Keratinocyte (primary cell): ENCODE measurements at regions not wholly inside any gene's neighbourhood (a gene's known extent, or its start where the extent isn't known, plus 50 kb on each side); places are given as distances from the start of the nearest gene placed in this dataset.

Experiments
- DNase-seq: peaks from one replicate; pipeline ENCODE4 v3.0.0-alpha.2; 2011; ENCODE audit warnings: low read depth, missing footprints, low spot score
- FAIRE-seq: peaks from 2 replicates; lab custom pipeline; 2011; peaks lifted over from hg19 to GRCh38; lab: Jason Lieb, UNC
- H2AFZ ChIP-seq: 2 replicates; pipeline ENCODE4 v1.6.0; 2012; ENCODE audit warnings: low read length, control low read depth, inconsistent platforms; ENCODE audit not compliant: control insufficient read depth
- H3K27ac ChIP-seq: 2 replicates; pipeline ENCODE4 v1.5.1; 2011; ENCODE audit warnings: low read length; ENCODE audit not compliant: control insufficient read depth, insufficient read depth
- H3K27me3 ChIP-seq: 3 replicates; pipeline ENCODE4 v1.6.0; 2011; ENCODE audit warnings: low read length; ENCODE audit not compliant: control insufficient read depth, insufficient read depth; ENCODE audit errors: extremely low read depth
- H3K36me3 ChIP-seq, 2 experiments: 2 replicates in 1 of 2; 3 replicates in 1 of 2; pipeline ENCODE4 v1.5.1; 2011; ENCODE audit warnings: low read length in 2 of 2, mild to moderate bottlenecking in 1 of 2; ENCODE audit not compliant: control insufficient read depth in 2 of 2, insufficient read depth in 2 of 2; ENCODE audit errors: extremely low read depth in 1 of 2
- H3K4me1 ChIP-seq: 3 replicates; pipeline ENCODE4 v1.5.1; 2011; ENCODE audit warnings: low read length; ENCODE audit not compliant: control insufficient read depth, insufficient read depth; ENCODE audit errors: extremely low read depth
- H3K4me2 ChIP-seq: 3 replicates; pipeline ENCODE4 v1.6.0; 2011; ENCODE audit warnings: low read depth, low read length; ENCODE audit not compliant: control insufficient read depth, insufficient read depth; ENCODE audit errors: extremely low read depth
- H3K4me3 ChIP-seq, 3 experiments: fragments of 200-600 bp in 1 of 3; sonication (generic) in 1 of 3; 2 replicates in 2 of 3; 3 replicates in 1 of 3; pipeline ENCODE4 v1.5.1; 2011 to 2016; ENCODE audit warnings: low read length in 3 of 3, mild to moderate bottlenecking in 3 of 3, control low read depth in 2 of 3, inconsistent platforms in 1 of 3, low read depth in 1 of 3, mixed read lengths in 1 of 3, mixed run types in 1 of 3, moderate library complexity in 1 of 3; ENCODE audit not compliant: control insufficient read depth in 2 of 3, insufficient read depth in 2 of 3; ENCODE audit errors: extremely low read depth in 1 of 3
- H3K79me2 ChIP-seq: 2 replicates; pipeline ENCODE4 v1.6.0; 2012; ENCODE audit warnings: low read length; ENCODE audit not compliant: control insufficient read depth, insufficient read depth
- H3K9ac ChIP-seq: 3 replicates; pipeline ENCODE4 v1.6.0; 2011; ENCODE audit warnings: low read length; ENCODE audit not compliant: control insufficient read depth, insufficient read depth; ENCODE audit errors: extremely low read depth
- H3K9me1 ChIP-seq: 3 replicates; pipeline ENCODE4 v1.6.0; 2011; ENCODE audit warnings: low read length; ENCODE audit not compliant: control insufficient read depth, insufficient read depth; ENCODE audit errors: extremely low read depth
- H3K9me3 ChIP-seq: 2 replicates; pipeline ENCODE4 v1.5.1; 2012; ENCODE audit warnings: low read depth, low read length; ENCODE audit not compliant: control insufficient read depth
- H4K20me1 ChIP-seq: 3 replicates; pipeline ENCODE4 v1.6.0; 2011; ENCODE audit warnings: low read length; ENCODE audit not compliant: control insufficient read depth, insufficient read depth; ENCODE audit errors: extremely low read depth
- CTCF ChIP-seq, 3 experiments: IDR thresholded peaks in 1 of 3; conservative IDR thresholded peaks in 1 of 3; optimal IDR thresholded peaks in 1 of 3; 2 replicates in 2 of 3; 3 replicates in 1 of 3; pipeline versions ENCODE3 to v1.5.1; 2011; ENCODE audit warnings: low read length in 3 of 3, mild to moderate bottlenecking in 3 of 3, moderate library complexity in 2 of 3, control low read depth in 1 of 3, inconsistent platforms in 1 of 3; ENCODE audit not compliant: insufficient read depth in 2 of 3; ENCODE audit errors: extremely low read depth in 1 of 3
- EZH2 ChIP-seq: IDR thresholded peaks from one replicate; pipeline ENCODE4 v1.6.1; 2012; ENCODE audit warnings: inconsistent platforms, mild to moderate bottlenecking, low read length, moderate library complexity
- dilution Hi-C: fragments of 300-500 bp; cut with MboI; formaldehyde crosslinking; loops from one replicate; pipeline ENCODE4 v1.7.0; 2020; ENCODE audit warnings: low sequenced_read_pairs; ENCODE audit not compliant: extremely low pct_ligation_motif_present

GRCh38 chr5:174479325-174479724, 245.1 kb upstream of the MSX2 start:
- H3K27me3 ChIP-seq, result peaks cover 4% of the 10 kb centered on the region
- no peak overlapping the region for H3K27ac ChIP-seq
- H3K4me2 ChIP-seq, result no peak overlapping the region
- FAIRE-seq, result no peak
- H3K9me3 ChIP-seq, result no peaks in the 10 kb centered on the region
- no peak for DNase-seq
- TF ChIP-seq CTCF (optimal IDR thresholded peaks at IDR 0.05 in 1 of 3, IDR thresholded peaks at IDR 0.05 in 1 of 3, conservative IDR thresholded peaks at IDR 0.05 in 1 of 3; ENCODE audit: extremely low read depth in 1 of 3, insufficient read depth in 2 of 3, low read length in 3 of 3) (no peak), EZH2 (no peak)
- no peaks in the 10 kb centered on the region for H4K20me1 ChIP-seq
- no peaks in the 10 kb centered on the region for H3K36me3 ChIP-seq
- H3K9me1 ChIP-seq, result no peaks in the 10 kb centered on the region
- no peaks in the 10 kb centered on the region for H3K79me2 ChIP-seq
- dilution Hi-C loops, result no loop called here
- H3K4me1 ChIP-seq, result no peaks in the 10 kb centered on the region
- no peak overlapping the region for H3K9ac ChIP-seq
- no peak overlapping the region for H2AFZ ChIP-seq
- H3K4me3 ChIP-seq, result no peak overlapping the region

- Histone ChIP-seq H3K4me3 (no peak overlapping the region), H3K4me1 (no peaks in the 10 kb centered on the region), H3K9me1 (no peaks in the 10 kb centered on the region), H3K79me2 (no peaks in the 10 kb centered on the region), H3K9ac (no peak overlapping the region), H4K20me1 (no peaks in the 10 kb centered on the region), H3K4me2 (no peak overlapping the region), H3K27ac (no peak overlapping the region), H3K36me3 (no peaks in the 10 kb centered on the region), H3K27me3 (peaks cover 4% of the 10 kb centered on the region), H3K9me3 (peaks cover 4% of the 10 kb centered on the region), H2AFZ (no peak overlapping the region)
- TF ChIP-seq CTCF (optimal IDR thresholded peaks at IDR 0.05 in 1 of 3, IDR thresholded peaks at IDR 0.05 in 1 of 3, conservative IDR thresholded peaks at IDR 0.05 in 1 of 3; ENCODE audit: extremely low read depth in 1 of 3, insufficient read depth in 2 of 3, low read length in 3 of 3), result no peak
- no peak for TF ChIP-seq EZH2
- DNase-seq, result no peak
- no peak for FAIRE-seq
- dilution Hi-C loops, result no loop called here
These were observed 242.6 kb upstream of the MSX2 start for GRCh38 chr5:174481737-174482136.
